ENCODE measurements at regions not wholly inside any gene's neighbourhood (a gene's known extent, or its start where the extent isn't known, plus 50 kb on each side); places are given as distances from the start of the nearest gene placed in this dataset.

DNA sequence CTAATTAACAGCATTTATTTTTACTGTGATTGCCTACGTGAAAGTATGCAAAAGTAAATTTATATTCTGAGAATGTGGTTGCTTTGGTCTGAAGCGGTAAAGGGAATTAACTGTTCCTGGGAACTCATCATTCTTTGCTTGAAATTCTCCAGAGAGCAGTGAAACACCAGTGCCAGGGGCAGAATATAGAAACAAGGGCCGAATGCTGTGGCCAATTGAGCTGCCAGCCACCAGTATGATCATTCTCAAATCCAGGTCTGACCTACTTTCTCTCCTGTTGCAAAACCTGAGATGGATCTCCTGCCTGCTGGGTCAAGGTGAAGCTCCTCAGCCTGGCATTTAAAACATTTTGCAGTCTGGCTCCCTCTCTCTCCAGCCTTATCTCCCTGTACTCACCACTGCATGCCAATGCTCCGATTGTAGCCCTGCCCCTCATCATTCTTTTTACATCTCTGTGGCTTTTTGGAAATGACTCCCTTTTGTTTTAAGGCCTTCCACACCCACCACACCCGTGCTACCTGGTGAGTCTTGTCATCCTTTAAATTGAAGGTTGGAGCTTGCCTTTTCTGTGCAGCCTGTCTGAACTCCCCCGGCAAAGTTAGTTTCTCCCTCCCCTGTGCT, 94.5 kb upstream of the TMEM178A start:
- no peak overlapping the region for H3K4me3 ChIP-seq (ENCODE audit: low read depth, low read length)
- H3K79me2 ChIP-seq = no peaks in the 10 kb centered on the region
- TF ChIP-seq CTCF (IDR thresholded peaks at IDR 0.05) = no peak
- H3K4me1 ChIP-seq = no peaks in the 10 kb centered on the region
- no peak overlapping the region for H3K27ac ChIP-seq
- H3K9me3 ChIP-seq (ENCODE audit: control insufficient read depth, low read length) = no peaks in the 10 kb centered on the region
- H3K36me3 ChIP-seq (ENCODE audit: control insufficient read depth, insufficient read depth, low read length) = no peaks in the 10 kb centered on the region
- H2AFZ ChIP-seq = no peak overlapping the region
- no peak overlapping the region for H3K4me2 ChIP-seq (ENCODE audit: low read length)
- H3K27me3 ChIP-seq (ENCODE audit: control insufficient read depth, insufficient read depth, low read length) = no peaks in the 10 kb centered on the region
- H3K9ac ChIP-seq = no peak overlapping the region

GRCh38 chr2:39573276-39573675, 92.4 kb upstream of the TMEM178A start:
- no peak overlapping the region for H3K27ac ChIP-seq
- no peaks in the 10 kb centered on the region for H3K4me1 ChIP-seq
- no peaks in the 10 kb centered on the region for H3K27me3 ChIP-seq (ENCODE audit: control insufficient read depth, insufficient read depth, low read length)
- H3K9ac ChIP-seq = no peak overlapping the region
- no peak overlapping the region for H2AFZ ChIP-seq
- no peaks in the 10 kb centered on the region for H3K9me3 ChIP-seq (ENCODE audit: control insufficient read depth, low read length)
- H3K79me2 ChIP-seq = no peaks in the 10 kb centered on the region
- no peak for TF ChIP-seq CTCF (IDR thresholded peaks at IDR 0.05)
- H3K36me3 ChIP-seq (ENCODE audit: control insufficient read depth, insufficient read depth, low read length) = no peaks in the 10 kb centered on the region
- H3K4me2 ChIP-seq (ENCODE audit: low read length) = no peak overlapping the region
- no peak overlapping the region for H3K4me3 ChIP-seq (ENCODE audit: low read depth, low read length)

- H3K9me3 ChIP-seq (ENCODE audit: control insufficient read depth, low read length) = no peaks in the 10 kb centered on the region
- no peak overlapping the region for H3K4me3 ChIP-seq (ENCODE audit: low read depth, low read length)
- H2AFZ ChIP-seq = no peak overlapping the region
- no peaks in the 10 kb centered on the region for H3K4me1 ChIP-seq
- no peak overlapping the region for H3K9ac ChIP-seq
- H3K36me3 ChIP-seq (ENCODE audit: control insufficient read depth, insufficient read depth, low read length) = no peaks in the 10 kb centered on the region
- no peak for TF ChIP-seq CTCF (IDR thresholded peaks at IDR 0.05)
- no peaks in the 10 kb centered on the region for H3K27me3 ChIP-seq (ENCODE audit: control insufficient read depth, insufficient read depth, low read length)
- no peak overlapping the region for H3K4me2 ChIP-seq (ENCODE audit: low read length)
- H3K79me2 ChIP-seq = no peaks in the 10 kb centered on the region
- no peak overlapping the region for H3K27ac ChIP-seq
Observed at GRCh38 chr2:39581866-39582265, 83.9 kb upstream of the TMEM178A start.

- TF ChIP-seq CTCF (IDR thresholded peaks at IDR 0.05) = no peak
Observed at GRCh38 chr2:39583213-39583612, 82.5 kb upstream of the TMEM178A start.

DNA sequence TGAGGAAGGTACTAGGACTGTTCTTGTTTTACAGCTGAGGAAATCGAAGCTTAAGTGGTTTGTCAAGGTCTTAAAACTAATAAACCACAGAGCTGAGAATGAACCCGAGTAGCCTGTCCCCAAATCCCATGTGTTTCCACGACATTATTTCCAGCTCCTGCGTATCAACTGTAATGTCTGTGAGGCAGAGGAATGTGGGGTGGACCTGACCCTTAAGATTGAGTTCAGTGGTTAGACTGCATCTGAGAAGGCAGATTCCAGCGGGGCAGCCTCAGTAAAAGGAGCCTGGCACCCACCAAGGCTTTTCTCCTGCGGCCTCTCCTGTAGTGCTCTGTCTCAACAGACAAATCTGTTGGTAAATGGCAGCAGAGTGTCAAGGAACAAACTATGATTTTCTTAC, 81.9 kb upstream of the TMEM178A start:
- Histone ChIP-seq H3K4me2 (ENCODE audit: low read length) (no peak overlapping the region), H3K27me3 (ENCODE audit: control insufficient read depth, insufficient read depth, low read length) (no peaks in the 10 kb centered on the region), H3K36me3 (ENCODE audit: control insufficient read depth, insufficient read depth, low read length) (no peaks in the 10 kb centered on the region), H3K9me3 (ENCODE audit: control insufficient read depth, low read length) (no peaks in the 10 kb centered on the region), H3K4me1 (no peaks in the 10 kb centered on the region), H3K9ac (no peak overlapping the region), H3K27ac (no peak overlapping the region), H3K79me2 (no peaks in the 10 kb centered on the region), H2AFZ (no peak overlapping the region), H3K4me3 (ENCODE audit: low read depth, low read length) (no peak overlapping the region)
- TF ChIP-seq CTCF (IDR thresholded peaks at IDR 0.05) = no peak

More at GRCh38 chr2:39583213-39583612, 82.5 kb upstream of the TMEM178A start:
- Histone ChIP-seq H2AFZ (no peak overlapping the region), H3K9ac (no peak overlapping the region), H3K4me3 (ENCODE audit: low read depth, low read length) (no peak overlapping the region), H3K36me3 (ENCODE audit: control insufficient read depth, insufficient read depth, low read length) (no peaks in the 10 kb centered on the region), H3K4me2 (ENCODE audit: low read length) (no peak overlapping the region), H3K79me2 (no peaks in the 10 kb centered on the region), H3K27me3 (ENCODE audit: control insufficient read depth, insufficient read depth, low read length) (no peaks in the 10 kb centered on the region), H3K9me3 (ENCODE audit: control insufficient read depth, low read length) (no peaks in the 10 kb centered on the region), H3K4me1 (no peaks in the 10 kb centered on the region), H3K27ac (no peak overlapping the region)
